H1 (cell line): ENCODE measurements at regions not wholly inside any gene's neighbourhood (a gene's known extent, or its start where the extent isn't known, plus 50 kb on each side); places are given as distances from the start of the nearest gene placed in this dataset.

Source experiments
- CTCF ChIA-PET: fragments of 300-600 bp; sonication (Branson Sonifier 250); formaldehyde crosslinking; loops from one replicate; lab custom pipeline; 2021; ENCODE audit not compliant: partially characterized antibody; lab: Charles Lee
- POLR2A ChIA-PET: fragments of 300-600 bp; sonication (Branson Sonifier 250); formaldehyde crosslinking; loops from one replicate; lab custom pipeline; 2021; ENCODE audit warnings: inconsistent platforms; ENCODE audit not compliant: partially characterized antibody; lab: Charles Lee
- DNase-seq, 2 experiments: peaks; one replicate each; pipeline versions ENCODE4 v3.0.0 to v3.0.0-alpha.2; 2010 to 2022; ENCODE audit warnings: low spot score in 2 of 2, low read depth in 1 of 2, mixed read lengths in 1 of 2
- FAIRE-seq: peaks from 2 replicates; lab custom pipeline; 2011; peaks lifted over from hg19 to GRCh38; lab: Jason Lieb, UNC
- H2AFZ ChIP-seq: 2 replicates; pipeline ENCODE4 v1.8.1; 2012; ENCODE audit warnings: low read length, inconsistent platforms
- H2AK5ac ChIP-seq: 2 replicates; pipeline ENCODE4 v1.6.1; 2013; ENCODE audit warnings: low read depth, low read length
- H2BK120ac ChIP-seq: replicated peaks from 2 replicates; pipeline ENCODE3; 2013; ENCODE audit warnings: low read depth, low read length, inconsistent platforms
- H2BK12ac ChIP-seq: 2 replicates; pipeline ENCODE4 v1.6.1; 2013; ENCODE audit warnings: low read depth, low read length
- H2BK15ac ChIP-seq: 2 replicates; pipeline ENCODE4 v1.6.1; 2013; ENCODE audit warnings: low read length
- H2BK20ac ChIP-seq: 2 replicates; pipeline ENCODE4 v1.6.1; 2013; ENCODE audit warnings: low read length
- H2BK5ac ChIP-seq: 2 replicates; pipeline ENCODE4 v1.6.1; 2013; ENCODE audit warnings: low read depth, low read length
- H3K14ac ChIP-seq: 2 replicates; pipeline ENCODE4 v1.6.1; 2013; ENCODE audit warnings: inconsistent platforms; ENCODE audit not compliant: insufficient read length
- H3K18ac ChIP-seq: 2 replicates; pipeline ENCODE4 v1.6.1; 2013; ENCODE audit warnings: low read length; ENCODE audit errors: extremely low read depth
- H3K23ac ChIP-seq: 2 replicates; pipeline ENCODE4 v1.6.1; 2013; ENCODE audit warnings: inconsistent platforms; ENCODE audit not compliant: insufficient read length
- H3K23me2 ChIP-seq: 2 replicates; pipeline ENCODE4 v1.6.1; 2013; ENCODE audit warnings: low read depth, low read length
- H3K27ac ChIP-seq: 2 replicates; pipeline ENCODE4 v1.6.1; 2011; ENCODE audit warnings: low read depth, low read length, inconsistent platforms
- H3K27me3 ChIP-seq, 4 experiments: replicated peaks in 1 of 4; 1 replicate in 1 of 4; 2 replicates in 3 of 4; pipeline versions ENCODE4 v1.6.1 to v1.8.1; 2011 to 2013; ENCODE audit warnings: low read length in 3 of 4, mild to moderate bottlenecking in 3 of 4, inconsistent platforms in 2 of 4, mixed read lengths in 2 of 4, moderate library complexity in 1 of 4; ENCODE audit not compliant: control insufficient read depth in 3 of 4, insufficient read depth in 3 of 4; ENCODE audit errors: extremely low read depth in 1 of 4
- H3K36me3 ChIP-seq, 4 experiments: 2 replicates each; pipeline versions ENCODE4 v1.6.1 to v1.8.1; 2011 to 2013; ENCODE audit warnings: mild to moderate bottlenecking in 4 of 4, low read length in 3 of 4, moderate library complexity in 2 of 4, control low read depth in 1 of 4, inconsistent platforms in 1 of 4; ENCODE audit not compliant: insufficient read depth in 4 of 4, control insufficient read depth in 2 of 4
- H3K4ac ChIP-seq: replicated peaks from 2 replicates; pipeline ENCODE3; 2013; ENCODE audit warnings: low read length, low read depth, mixed read lengths, inconsistent platforms; ENCODE audit not compliant: insufficient read length
- H3K4me1 ChIP-seq, 4 experiments: replicated peaks in 1 of 4; 1 replicate in 1 of 4; 2 replicates in 3 of 4; pipeline versions ENCODE4 v1.6.1 to v1.8.1; 2011 to 2013; ENCODE audit warnings: low read length in 3 of 4, inconsistent platforms in 2 of 4, mixed read lengths in 1 of 4; ENCODE audit not compliant: insufficient read depth in 4 of 4, control insufficient read depth in 3 of 4
- H3K4me2 ChIP-seq, 2 experiments: 2 replicates each; pipeline versions ENCODE4 v1.6.1 to v1.8.1; 2011 to 2013; ENCODE audit warnings: low read depth in 2 of 2, low read length in 2 of 2, control low read depth in 1 of 2, inconsistent platforms in 1 of 2, mild to moderate bottlenecking in 1 of 2; ENCODE audit not compliant: insufficient read depth in 1 of 2
- H3K4me3 ChIP-seq, 4 experiments: fragments of 200-600, 300-600 bp in 1 of 4; sonication (generic), shearing (Covaris generic), sonication (Bioruptor Twin) in 1 of 4; 2 replicates each; pipeline versions ENCODE4 v1.5.1 to v1.8.1; 2011 to 2016; ENCODE audit warnings: low read length in 4 of 4, low read depth in 3 of 4, control low read depth in 2 of 4, inconsistent platforms in 2 of 4, mild to moderate bottlenecking in 2 of 4, mixed read lengths in 1 of 4, moderate library complexity in 1 of 4; ENCODE audit not compliant: insufficient read depth in 2 of 4; ENCODE audit errors: extremely low read depth in 1 of 4
- H3K56ac ChIP-seq: replicated peaks from 2 replicates; pipeline ENCODE3; 2013; ENCODE audit warnings: low read depth, mild to moderate bottlenecking, mixed read lengths, low read length, inconsistent platforms; ENCODE audit not compliant: insufficient read length
- H3K79me1 ChIP-seq: 2 replicates; pipeline ENCODE4 v1.6.1; 2013; ENCODE audit warnings: low read depth, low read length, control low read depth
- H3K79me2 ChIP-seq, 2 experiments: 2 replicates each; pipeline versions ENCODE4 v1.6.1 to v1.8.1; 2012 to 2013; ENCODE audit warnings: low read length in 2 of 2, mild to moderate bottlenecking in 2 of 2, inconsistent platforms in 1 of 2; ENCODE audit not compliant: insufficient read depth in 2 of 2, control insufficient read depth in 1 of 2
- H3K9ac ChIP-seq, 4 experiments: replicated peaks in 1 of 4; 1 replicate in 1 of 4; 2 replicates in 3 of 4; pipeline versions ENCODE4 v1.6.1 to v1.8.1; 2011 to 2013; ENCODE audit warnings: low read depth in 3 of 4, low read length in 3 of 4, control low read depth in 2 of 4, mild to moderate bottlenecking in 2 of 4, moderate library complexity in 2 of 4, inconsistent platforms in 1 of 4; ENCODE audit errors: extremely low read depth in 1 of 4
- H3K9me3 ChIP-seq, 2 experiments: 2 replicates each; pipeline versions ENCODE4 v1.6.1 to v1.8.1; 2012 to 2013; ENCODE audit warnings: mild to moderate bottlenecking in 2 of 2, moderate library complexity in 2 of 2, control low read depth in 1 of 2, inconsistent platforms in 1 of 2, low read depth in 1 of 2, low read length in 1 of 2, mixed read lengths in 1 of 2; ENCODE audit not compliant: insufficient read depth in 2 of 2
- H4K20me1 ChIP-seq, 2 experiments: replicated peaks in 1 of 2; 2 replicates each; pipeline versions ENCODE3 to v1.8.1; 2011 to 2013; ENCODE audit warnings: inconsistent platforms in 2 of 2, low read length in 2 of 2, mild to moderate bottlenecking in 1 of 2; ENCODE audit not compliant: insufficient read depth in 2 of 2, control insufficient read depth in 1 of 2
- H4K5ac ChIP-seq: 2 replicates; pipeline ENCODE4 v1.6.1; 2013; ENCODE audit warnings: low read length, low read depth, mixed read lengths, inconsistent platforms; ENCODE audit not compliant: insufficient read length
- H4K8ac ChIP-seq: 2 replicates; pipeline ENCODE4 v1.8.0; 2013; ENCODE audit warnings: mild to moderate bottlenecking, moderate library complexity, low read length, inconsistent platforms; ENCODE audit not compliant: insufficient read depth; ENCODE audit errors: extremely low read depth
- H4K91ac ChIP-seq: replicated peaks from 2 replicates; pipeline ENCODE3; 2013; ENCODE audit warnings: low read length, mixed read lengths, inconsistent platforms; ENCODE audit not compliant: insufficient read length
- BRCA1 ChIP-seq: IDR thresholded peaks from 2 replicates; pipeline ENCODE4 v1.6.1; 2012; ENCODE audit warnings: low read depth, low read length, improper control_type of control experiment
- CTCF ChIP-seq, 3 experiments: IDR thresholded peaks; 1 replicate in 2 of 3; 2 replicates in 1 of 3; pipeline versions ENCODE4 v1.5.1 to v1.6.1; 2011; ENCODE audit warnings: low read length in 3 of 3, mild to moderate bottlenecking in 3 of 3, inconsistent platforms in 2 of 3, low read depth in 1 of 3, moderate library complexity in 1 of 3; ENCODE audit not compliant: insufficient read depth in 1 of 3; ENCODE audit errors: control extremely low read depth in 1 of 3
- PHF8 ChIP-seq: fragments of 200-600 bp; sonication (generic); conservative IDR thresholded peaks from 2 replicates; pipeline ENCODE4 v1.7.1; 2012; ENCODE audit warnings: low read depth, mild to moderate bottlenecking, inconsistent platforms, low read length, moderate library complexity
- RAD21 ChIP-seq, 2 experiments: IDR thresholded peaks in 1 of 2; conservative IDR thresholded peaks in 1 of 2; 2 replicates each; pipeline ENCODE4 v1.6.1; 2011; ENCODE audit warnings: low read depth in 2 of 2, low read length in 2 of 2, improper control_type of control experiment in 1 of 2, inconsistent platforms in 1 of 2, mild to moderate bottlenecking in 1 of 2, moderate library complexity in 1 of 2
- TAF7 ChIP-seq: optimal IDR thresholded peaks from 2 replicates; pipeline ENCODE3; 2011; ENCODE audit warnings: low read depth, mild to moderate bottlenecking, inconsistent platforms, low read length, moderate library complexity, borderline replicate concordance
- TCF12 ChIP-seq: IDR thresholded peaks from 2 replicates; pipeline ENCODE4 v1.6.1; 2011; ENCODE audit warnings: low read depth, mild to moderate bottlenecking, low read length
- WGBS, 2 experiments: shearing (Covaris generic) in 1 of 2; methylation state at CpG; one replicate each; pipeline versions ENCODE4 v1.1.6 to v1.1.7; 2013 to 2015; ENCODE audit warnings: low lambda C conversion rate in 2 of 2, mixed read lengths in 2 of 2, inconsistent platforms in 1 of 2, low coverage in 1 of 2, missing lambda C conversion rate in 1 of 2; ENCODE audit not compliant: insufficient replicate concordance in 2 of 2, insufficient coverage in 1 of 2, insufficient read length in 1 of 2; ENCODE audit errors: extremely low coverage in 1 of 2, missing lambda C conversion rate in 1 of 2; 5-methylcytosine and 5-hydroxymethylcytosine counted together

DNA sequence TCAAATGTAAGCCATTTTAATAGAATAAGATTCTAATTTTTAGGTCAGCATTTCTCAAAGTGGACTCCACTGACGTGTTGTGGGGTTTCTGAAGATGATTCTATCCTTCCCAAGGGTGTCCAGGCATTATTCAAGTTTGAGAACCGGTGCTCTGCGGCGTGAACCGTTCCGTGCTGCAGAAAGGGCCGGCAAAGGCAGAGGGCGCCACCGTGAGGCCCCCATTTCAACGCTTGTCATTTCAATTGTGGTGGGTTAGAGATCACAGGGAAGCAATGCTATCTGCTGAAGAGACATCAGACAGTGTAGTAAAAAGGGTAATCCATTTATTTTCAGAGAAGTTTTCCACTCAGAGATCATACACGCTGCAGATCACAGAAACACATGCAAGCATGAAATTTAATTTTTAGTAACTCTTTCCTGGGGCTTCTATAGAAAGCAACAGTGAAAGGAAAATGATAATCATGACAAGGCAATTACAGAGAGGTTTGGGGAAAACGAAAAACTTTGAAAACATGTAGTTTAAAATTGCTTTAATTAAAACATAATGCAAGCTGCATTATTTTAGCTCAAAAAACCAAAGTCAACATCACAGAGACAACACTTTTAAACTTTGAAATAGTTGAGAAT is 201.7 kb downstream of the EXOC5 start:
- H3K4me1 ChIP-seq: peaks cover 0 to 11% (median 3%) of the 10 kb centered on the region in 4 experiments; a peak in 3 of 7 replicates
- H3K14ac ChIP-seq: no peak overlapping the region
- no peak overlapping the region for H4K5ac ChIP-seq
- no peak overlapping the region for H2BK15ac ChIP-seq
- H3K56ac ChIP-seq: no peak overlapping the region
- no peaks in the 10 kb centered on the region for H3K79me1 ChIP-seq
- H3K23me2 ChIP-seq: no peaks in the 10 kb centered on the region; the same call in 1 of the 2 replicates
- H3K9ac ChIP-seq: no peak overlapping the region
- ChIA-PET POLR2A (no interaction called here), CTCF (interaction anchor here (0.6 to 1.8 kb wide), 13 partner anchors 9 to 410 kb away, joined by 3 to 8 read pairs (median 3); no protein-coding TSS in a partner anchor)
- H4K20me1 ChIP-seq: no peaks in the 10 kb centered on the region
- no peak overlapping the region for H2BK5ac ChIP-seq
- H2BK120ac ChIP-seq: no peak overlapping the region
- DNase-seq (peak; percentile 17 to 78), FAIRE-seq (peak; percentile 85)
- no peak overlapping the region for H3K4me3 ChIP-seq
- no peak overlapping the region for H2AK5ac ChIP-seq
- no peak overlapping the region for H2BK20ac ChIP-seq
- H3K9me3 ChIP-seq: no peaks in the 10 kb centered on the region
- no peak overlapping the region for H3K18ac ChIP-seq
- no peak overlapping the region for H4K91ac ChIP-seq
- H2AFZ ChIP-seq: no peak overlapping the region
- H4K8ac ChIP-seq: no peak overlapping the region
- 16% methylated on average over 12 of the region's 12 CpGs; no CpG with 5 or more reads in 1 of the 2 experiments for WGBS, 2 experiments
- H3K4me2 ChIP-seq: no peak overlapping the region
- H3K23ac ChIP-seq: no peak overlapping the region
- no peaks in the 10 kb centered on the region for H3K36me3 ChIP-seq
- no peaks in the 10 kb centered on the region for H3K27me3 ChIP-seq
- peak; percentile 98 for TF ChIP-seq RAD21 (IDR thresholded peaks at IDR 0.05 in 1 of 2, conservative IDR thresholded peaks at IDR 0.05 in 1 of 2; ENCODE audit: low read depth in 2 of 2, low read length in 2 of 2)
- no peak for TF ChIP-seq PHF8
- no peak for TF ChIP-seq TAF7
- no peak for TF ChIP-seq TCF12
- peak; percentile 87 to 90 (median 89) for TF ChIP-seq CTCF (IDR thresholded peaks at IDR 0.05; ENCODE audit: control extremely low read depth in 1 of 3, insufficient read depth in 1 of 3, low read depth in 1 of 3, low read length in 3 of 3)
- TF ChIP-seq BRCA1: 0 out of 2 replicates have a peak, but pooled peaks have one; percentile 35
- no peak overlapping the region for H3K27ac ChIP-seq
- H3K79me2 ChIP-seq: no peaks in the 10 kb centered on the region
- H2BK12ac ChIP-seq: no peak overlapping the region
- H3K4ac ChIP-seq: no peak overlapping the region
